ENCODE measurements at regions not wholly inside any gene's neighbourhood (a gene's known extent, or its start where the extent isn't known, plus 50 kb on each side); places are given as distances from the start of the nearest gene placed in this dataset.
A peak's percentile ranks its signal among the peaks of the same experiment; 100 is the strongest.
"Not testable (repeated sequence)": the region's sequence is repeated elsewhere in the genome, so short reads cannot be mapped to it uniquely, and the experiment has no call there.

- DNase-seq (ENCODE audit: low read depth), result no peak
Observed at GRCh38 chr12:83361071-83361470, 674.4 kb downstream of the TMTC2 start.

- DNase-seq (ENCODE audit: low read depth), result no peak
Observed at GRCh38 chr12:83349907-83350611, 663.4 kb downstream of the TMTC2 start.

- DNase-seq (ENCODE audit: low read depth), result no peak
Observed at GRCh38 chr12:83346333-83346732, 659.6 kb downstream of the TMTC2 start.

- DNase-seq (ENCODE audit: low read depth), result no peak
Observed at GRCh38 chr12:83343767-83344166, 657.1 kb downstream of the TMTC2 start.

GRCh38 chr12:83335748-83336147 is 649.0 kb downstream of the TMTC2 start:
- DNase-seq (ENCODE audit: low read depth), result no peak

- DNase-seq (ENCODE audit: low read depth), result no peak
Observed at GRCh38 chr12:83326666-83327065, 640.0 kb downstream of the TMTC2 start.

- DNase-seq (ENCODE audit: low read depth), result no peak
Observed at GRCh38 chr12:83323866-83324265, 637.2 kb downstream of the TMTC2 start.

GRCh38 chr12:83322809-83323208 is 636.1 kb downstream of the TMTC2 start:
- DNase-seq (ENCODE audit: low read depth), result no peak

- no peak for DNase-seq (ENCODE audit: low read depth)
Observed at GRCh38 chr12:83321971-83322370, 635.3 kb downstream of the TMTC2 start.

GRCh38 chr12:83320350-83320749 is 633.6 kb downstream of the TMTC2 start:
- DNase-seq (ENCODE audit: low read depth), result no peak

- peak; percentile 15 for DNase-seq (ENCODE audit: low read depth)
Observed at GRCh38 chr12:83318386-83319098, 631.8 kb downstream of the TMTC2 start.

GRCh38 chr12:83317595-83317994 is 630.9 kb downstream of the TMTC2 start:
- DNase-seq (ENCODE audit: low read depth), result peak; percentile 2

GRCh38 chr12:83313827-83314226 is 627.1 kb downstream of the TMTC2 start:
- no peak for DNase-seq (ENCODE audit: low read depth)

- DNase-seq (ENCODE audit: low read depth), result no peak
Observed at GRCh38 chr12:83313322-83313721, 626.6 kb downstream of the TMTC2 start.

- no peak for DNase-seq (ENCODE audit: low read depth)
Observed at GRCh38 chr12:83276904-83277303, 590.2 kb downstream of the TMTC2 start.

GRCh38 chr12:83271201-83271600 is 584.5 kb downstream of the TMTC2 start:
- DNase-seq (ENCODE audit: low read depth), result no peak

- no peak for DNase-seq (ENCODE audit: low read depth)
Observed at GRCh38 chr12:83265808-83266207, 579.1 kb downstream of the TMTC2 start.

- DNase-seq (ENCODE audit: low read depth), result no peak
Observed at GRCh38 chr12:83261998-83262397, 575.3 kb downstream of the TMTC2 start.

GRCh38 chr12:83260126-83260525 is 573.4 kb downstream of the TMTC2 start:
- not testable (repeated sequence) for DNase-seq (ENCODE audit: low read depth)

- DNase-seq (ENCODE audit: low read depth), result no peak
Observed at GRCh38 chr12:83257726-83258125, 571.0 kb downstream of the TMTC2 start.

- DNase-seq (ENCODE audit: low read depth), result no peak
Observed at GRCh38 chr12:83256562-83256961, 569.9 kb downstream of the TMTC2 start.

- DNase-seq (ENCODE audit: low read depth), result no peak
Observed at GRCh38 chr12:83250866-83251265, 564.2 kb downstream of the TMTC2 start.

GRCh38 chr12:83245156-83245555 is 558.5 kb downstream of the TMTC2 start:
- no peak for DNase-seq (ENCODE audit: low read depth)

GRCh38 chr12:83244001-83244400 is 557.3 kb downstream of the TMTC2 start:
- DNase-seq (ENCODE audit: low read depth), result no peak

Measured in RPMI7951 (cell line).